C1 segment of cervical spinal cord (tissue), 14 donors: ENCODE measurements at regions not wholly inside any gene's neighbourhood (a gene's known extent, or its start where the extent isn't known, plus 50 kb on each side); places are given as distances from the start of the nearest gene placed in this dataset.

Experiments used
- DNase-seq, 14 donors: peaks; one replicate each; lab custom pipeline; 2025; lab: John Stamatoyannopoulos, UW

GRCh38 chr12:25714198-25714984, 161.3 kb upstream of the LMNTD1 start:
- no peak for DNase-seq

GRCh38 chr12:25715102-25715501, 162.0 kb upstream of the LMNTD1 start:
- DNase-seq: no peak

GRCh38 chr12:25716842-25717241, 163.8 kb upstream of the LMNTD1 start:
- DNase-seq: no peak

- no peak for DNase-seq
These were observed 164.5 kb upstream of the LMNTD1 start for GRCh38 chr12:25717552-25717951.

- DNase-seq: no peak
These were observed 165.1 kb upstream of the LMNTD1 start for GRCh38 chr12:25718081-25718731.

- no peak for DNase-seq
These were observed 166.4 kb upstream of the LMNTD1 start for GRCh38 chr12:25719505-25719904.

GRCh38 chr12:25723336-25723735, 170.3 kb upstream of the LMNTD1 start:
- DNase-seq: peak in 1 of 14 donors; percentile 2

GRCh38 chr12:25723921-25724491, 170.9 kb upstream of the LMNTD1 start:
- DNase-seq: no peak

- DNase-seq: no peak
These were observed 172.4 kb upstream of the LMNTD1 start for GRCh38 chr12:25725470-25725869.

GRCh38 chr12:25725931-25726330, 172.8 kb upstream of the LMNTD1 start:
- DNase-seq: no peak

- no peak for DNase-seq
These were observed 175.0 kb upstream of the LMNTD1 start for GRCh38 chr12:25728056-25728595.

GRCh38 chr12:25730489-25731349, 177.6 kb upstream of the LMNTD1 start:
- no peak for DNase-seq

- no peak for DNase-seq
These were observed 180.5 kb upstream of the LMNTD1 start for GRCh38 chr12:25733541-25733940.

- no peak for DNase-seq
These were observed 181.6 kb upstream of the LMNTD1 start for GRCh38 chr12:25734529-25735180.

GRCh38 chr12:25740617-25741016, 187.5 kb upstream of the LMNTD1 start:
- no peak for DNase-seq

- DNase-seq: no peak
These were observed 188.8 kb upstream of the LMNTD1 start for GRCh38 chr12:25741917-25742316.

GRCh38 chr12:25743679-25744215, 190.7 kb upstream of the LMNTD1 start:
- no peak for DNase-seq

- no peak for DNase-seq
These were observed 191.2 kb upstream of the LMNTD1 start for GRCh38 chr12:25744313-25744712.

- DNase-seq: no peak
These were observed 192.2 kb upstream of the LMNTD1 start for GRCh38 chr12:25745281-25745680.

- DNase-seq: no peak
These were observed 193.0 kb upstream of the LMNTD1 start for GRCh38 chr12:25746131-25746530.
